ENCODE measurements at regions not wholly inside any gene's neighbourhood (a gene's known extent, or its start where the extent isn't known, plus 50 kb on each side); places are given as distances from the start of the nearest gene placed in this dataset.

- TF ChIP-seq CTCF (IDR thresholded peaks at IDR 0.05) (no peak), POLR2A (IDR thresholded peaks at IDR 0.05) (no peak)
These were observed 765.4 kb upstream of the ANO3 start for GRCh38 chr11:25566298-25567200.
